ENCODE measurements at regions not wholly inside any gene's neighbourhood (a gene's known extent, or its start where the extent isn't known, plus 50 kb on each side); places are given as distances from the start of the nearest gene placed in this dataset.

GRCh38 chr17:17403065-17403464, 73.7 kb upstream of the MED9 start:
- no peak for TF ChIP-seq CTCF (IDR thresholded peaks at IDR 0.05; ENCODE audit: insufficient read depth, low read depth, low read length)
- DNase-seq (ENCODE audit: low read depth), result no peak
- no peak overlapping the region for H3K4me3 ChIP-seq (ENCODE audit: low read depth, low read length)

DNA sequence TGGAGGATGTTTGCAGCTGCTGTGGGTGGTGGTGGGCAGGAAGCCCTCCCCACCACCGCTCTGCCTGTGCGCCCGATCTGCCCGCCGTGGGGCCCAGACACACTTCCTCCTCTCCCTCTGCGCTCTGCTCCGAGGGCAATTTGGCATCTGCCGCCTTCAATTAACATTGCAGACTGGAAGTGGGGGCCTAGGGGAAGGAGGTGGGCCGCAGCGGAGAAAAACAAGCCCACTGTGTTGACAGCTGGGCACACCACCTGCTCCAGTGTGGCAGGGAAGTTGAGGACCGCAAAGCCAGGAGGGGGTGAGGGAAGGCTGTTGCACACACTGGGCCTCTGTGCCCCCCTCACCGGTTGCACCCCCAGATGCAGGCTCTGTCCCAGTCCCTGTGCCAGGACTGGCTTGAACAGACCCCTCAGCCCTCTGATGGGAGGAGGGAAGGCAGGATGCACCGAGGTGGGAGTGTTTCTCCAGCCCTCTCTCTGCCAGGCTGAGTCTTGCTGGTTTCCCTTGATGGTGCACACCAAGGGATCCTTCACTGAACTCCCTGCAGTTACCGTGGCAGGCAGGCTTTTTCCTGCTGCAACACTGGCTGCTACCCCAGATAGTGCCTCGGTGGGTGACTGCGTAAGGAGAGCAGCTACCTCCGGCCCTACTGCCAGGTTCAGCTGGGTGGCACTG, 72.8 kb upstream of the MED9 start:
- H3K4me3 ChIP-seq (ENCODE audit: low read depth, low read length), result no peak overlapping the region
- TF ChIP-seq CTCF (IDR thresholded peaks at IDR 0.05; ENCODE audit: insufficient read depth, low read depth, low read length), result no peak
- DNase-seq (ENCODE audit: low read depth), result no peak

- H3K4me3 ChIP-seq (ENCODE audit: low read depth, low read length), result no peak overlapping the region
- TF ChIP-seq CTCF (IDR thresholded peaks at IDR 0.05; ENCODE audit: insufficient read depth, low read depth, low read length), result no peak
- DNase-seq (ENCODE audit: low read depth), result no peak
These were observed 71.1 kb upstream of the MED9 start for GRCh38 chr17:17405673-17406072.

GRCh38 chr17:17406225-17406624, 70.6 kb upstream of the MED9 start:
- peak; percentile 26 for DNase-seq (ENCODE audit: low read depth)
- H3K4me3 ChIP-seq (ENCODE audit: low read depth, low read length), result no peak overlapping the region
- TF ChIP-seq CTCF (IDR thresholded peaks at IDR 0.05; ENCODE audit: insufficient read depth, low read depth, low read length), result no peak

DNA sequence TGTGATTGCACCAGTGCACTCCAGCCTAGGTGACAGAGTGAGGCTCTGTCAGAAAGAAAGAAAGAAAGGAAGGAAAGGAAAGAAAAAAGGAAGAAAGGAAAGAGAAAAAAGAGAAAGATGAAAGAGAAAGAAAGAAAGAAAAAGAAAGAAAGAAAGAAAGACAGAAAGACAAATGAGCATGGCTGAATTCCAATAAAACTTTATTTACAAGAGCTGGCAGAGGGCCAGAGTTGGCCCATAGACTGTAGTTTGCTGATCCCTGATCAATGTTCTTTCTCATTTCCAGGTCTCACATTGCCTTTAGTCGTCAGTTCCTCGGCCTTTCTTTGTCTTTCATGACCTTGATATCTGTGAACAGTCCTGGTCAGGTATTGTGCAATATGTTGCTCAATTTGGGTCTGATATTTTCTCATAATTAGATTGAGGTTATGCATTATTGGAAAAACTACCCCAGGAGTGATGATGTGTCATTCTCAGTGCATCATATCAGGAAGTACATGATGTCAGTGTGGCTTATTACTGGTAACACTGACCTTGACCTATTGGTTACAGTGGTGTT, 68.5 kb upstream of the MED9 start:
- no peak for TF ChIP-seq CTCF (IDR thresholded peaks at IDR 0.05; ENCODE audit: insufficient read depth, low read depth, low read length)
- H3K4me3 ChIP-seq (ENCODE audit: low read depth, low read length), result no peak overlapping the region
- DNase-seq (ENCODE audit: low read depth), result peak; percentile 63

- no peak overlapping the region for H3K4me3 ChIP-seq (ENCODE audit: low read depth, low read length)
- TF ChIP-seq CTCF (IDR thresholded peaks at IDR 0.05; ENCODE audit: insufficient read depth, low read depth, low read length), result no peak
These were observed 66.4 kb upstream of the MED9 start for GRCh38 chr17:17410357-17410756.

DNA sequence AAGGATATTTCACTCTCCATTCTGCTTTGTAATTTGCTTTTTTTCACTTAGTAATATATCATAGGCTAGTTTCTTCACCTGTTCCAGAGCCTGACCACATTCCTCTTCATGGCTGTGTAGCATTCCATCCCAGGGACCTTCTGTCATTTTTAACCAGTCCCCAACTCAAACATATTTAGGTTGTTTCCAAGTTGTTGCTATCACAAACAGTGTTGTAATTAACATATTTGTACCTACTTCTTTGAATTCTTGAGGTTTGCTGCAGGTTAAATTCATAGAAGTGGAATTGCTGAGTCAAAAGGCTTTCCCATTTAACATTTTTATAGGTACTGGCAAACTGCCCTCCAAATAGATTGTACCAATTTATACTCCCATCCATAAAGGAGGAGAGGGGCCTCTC, 65.1 kb upstream of the MED9 start:
- no peak for TF ChIP-seq CTCF (IDR thresholded peaks at IDR 0.05; ENCODE audit: insufficient read depth, low read depth, low read length)
- peak; percentile 52 for DNase-seq (ENCODE audit: low read depth)
- no peak overlapping the region for H3K4me3 ChIP-seq (ENCODE audit: low read depth, low read length)

More at GRCh38 chr17:17410357-17410756, 66.4 kb upstream of the MED9 start:
- DNase-seq (ENCODE audit: low read depth), result no peak
